NT2/D1 (cell line): ENCODE measurements at regions not wholly inside any gene's neighbourhood (a gene's known extent, or its start where the extent isn't known, plus 50 kb on each side); places are given as distances from the start of the nearest gene placed in this dataset.

Experiments
- YY1 ChIP-seq: IDR thresholded peaks from 2 replicates; pipeline ENCODE4 v1.6.1; 2011; ENCODE audit not compliant: insufficient read length, insufficient read depth
- ZNF274 ChIP-seq: IDR thresholded peaks from 2 replicates; pipeline ENCODE4 v1.6.1; 2011; ENCODE audit warnings: mild to moderate bottlenecking, low read depth, low read length

DNA sequence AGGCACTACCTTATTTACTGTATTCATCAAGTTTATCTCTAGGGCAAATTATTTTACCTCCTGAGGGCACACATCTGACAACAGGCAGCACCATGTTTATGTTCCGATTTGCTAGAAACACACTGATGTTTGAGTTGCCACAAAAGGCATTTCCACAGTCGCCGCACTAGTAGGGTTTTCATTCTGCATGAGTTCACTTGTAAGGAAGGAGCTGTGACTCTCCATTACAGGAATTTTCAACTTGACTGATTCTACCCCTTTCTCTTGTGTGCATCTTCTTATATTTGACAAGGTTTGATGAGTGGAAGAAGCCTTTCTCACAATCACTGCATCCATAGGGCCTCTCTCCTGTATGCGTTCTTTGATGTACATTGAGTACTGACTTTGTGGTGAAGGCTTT is 455.9 kb upstream of the CNTN5 start:
- TF ChIP-seq YY1: no peak
- TF ChIP-seq ZNF274: no peak
